ENCODE measurements at regions not wholly inside any gene's neighbourhood (a gene's known extent, or its start where the extent isn't known, plus 50 kb on each side); places are given as distances from the start of the nearest gene placed in this dataset.

GRCh38 chr5:24280215-24280614 lies 364.6 kb downstream of the CDH10 start:
- intact Hi-C loops (cut with micrococcal nuclease; ENCODE audit: unreplicated experiment): no loop called here

GRCh38 chr5:24281818-24282217 lies 363.0 kb downstream of the CDH10 start:
- intact Hi-C loops (cut with micrococcal nuclease; ENCODE audit: unreplicated experiment): no loop called here
- no peak overlapping the region for H3K27ac Mint-ChIP-seq (ENCODE audit: unreplicated experiment)
- no peak for TF ChIP-seq CTCF (IDR thresholded peaks at IDR 0.05; ENCODE audit: unreplicated experiment)
- BruUV-seq (replicated peaks): no TSS peak
- H3K9me3 Mint-ChIP-seq (ENCODE audit: low read depth, unreplicated experiment): peaks cover 3% of the 10 kb centered on the region
- CTCF ChIA-PET: no interaction called here
- no peak for DNase-seq
- H3K27me3 Mint-ChIP-seq (ENCODE audit: unreplicated experiment): no peaks in the 10 kb centered on the region
- H3K4me1 Mint-ChIP-seq (ENCODE audit: low read depth, unreplicated experiment): no peaks in the 10 kb centered on the region
- no peaks in the 10 kb centered on the region for H3K36me3 Mint-ChIP-seq (ENCODE audit: insufficient read depth, unreplicated experiment)
- no peak overlapping the region for H3K4me3 Mint-ChIP-seq (ENCODE audit: low read depth, unreplicated experiment)

More at GRCh38 chr5:24280215-24280614, 364.6 kb downstream of the CDH10 start:
- Mint-ChIP-seq H3K27ac (ENCODE audit: unreplicated experiment) (no peak overlapping the region), H3K27me3 (ENCODE audit: unreplicated experiment) (no peaks in the 10 kb centered on the region), H3K36me3 (ENCODE audit: insufficient read depth, unreplicated experiment) (no peaks in the 10 kb centered on the region), H3K4me3 (ENCODE audit: low read depth, unreplicated experiment) (no peak overlapping the region), H3K4me1 (ENCODE audit: low read depth, unreplicated experiment) (no peaks in the 10 kb centered on the region), H3K9me3 (ENCODE audit: low read depth, unreplicated experiment) (peaks cover 3% of the 10 kb centered on the region)
- CTCF ChIA-PET: no interaction called here
- BruUV-seq (replicated peaks): no TSS peak
- DNase-seq: no peak
- TF ChIP-seq CTCF (IDR thresholded peaks at IDR 0.05; ENCODE audit: unreplicated experiment): no peak

- Mint-ChIP-seq H3K27ac (ENCODE audit: unreplicated experiment) (no peak overlapping the region), H3K9me3 (ENCODE audit: low read depth, unreplicated experiment) (peaks cover 10% of the 10 kb centered on the region), H3K27me3 (ENCODE audit: unreplicated experiment) (no peaks in the 10 kb centered on the region), H3K4me1 (ENCODE audit: low read depth, unreplicated experiment) (no peaks in the 10 kb centered on the region), H3K4me3 (ENCODE audit: low read depth, unreplicated experiment) (no peak overlapping the region), H3K36me3 (ENCODE audit: insufficient read depth, unreplicated experiment) (no peaks in the 10 kb centered on the region)
- DNase-seq: no peak
- CTCF ChIA-PET: no interaction called here
- no peak for TF ChIP-seq CTCF (IDR thresholded peaks at IDR 0.05; ENCODE audit: unreplicated experiment)
- no TSS peak for BruUV-seq (replicated peaks)
- intact Hi-C loops (cut with micrococcal nuclease; ENCODE audit: unreplicated experiment): no loop called here
These were observed 355.0 kb downstream of the CDH10 start for GRCh38 chr5:24289582-24290335.

- Mint-ChIP-seq H3K27ac (ENCODE audit: unreplicated experiment) (no peak overlapping the region), H3K9me3 (ENCODE audit: low read depth, unreplicated experiment) (peaks cover 10% of the 10 kb centered on the region), H3K36me3 (ENCODE audit: insufficient read depth, unreplicated experiment) (no peaks in the 10 kb centered on the region), H3K4me1 (ENCODE audit: low read depth, unreplicated experiment) (no peaks in the 10 kb centered on the region), H3K4me3 (ENCODE audit: low read depth, unreplicated experiment) (no peak overlapping the region), H3K27me3 (ENCODE audit: unreplicated experiment) (no peaks in the 10 kb centered on the region)
- DNase-seq: no peak
- intact Hi-C loops (cut with micrococcal nuclease; ENCODE audit: unreplicated experiment): no loop called here
- no TSS peak for BruUV-seq (replicated peaks)
- no peak for TF ChIP-seq CTCF (IDR thresholded peaks at IDR 0.05; ENCODE audit: unreplicated experiment)
- CTCF ChIA-PET: no interaction called here
These were observed 354.2 kb downstream of the CDH10 start for GRCh38 chr5:24290536-24290935.
